Spleen (tissue), 11 donors: ENCODE measurements at regions not wholly inside any gene's neighbourhood (a gene's known extent, or its start where the extent isn't known, plus 50 kb on each side); places are given as distances from the start of the nearest gene placed in this dataset.

Source experiments
- DNase-seq: peaks from one replicate; pipeline ENCODE4 v3.0.0-alpha.2; 2020
- H3K27ac ChIP-seq, 8 donors: fragments of 200-600 bp; sonication (generic) in 7 of 8; 1 replicate in 4 of 8; 2 replicates in 4 of 8; pipeline versions ENCODE4 v1.5.0 to v1.8.0; 2016 to 2021; ENCODE audit warnings: inconsistent platforms in 4 of 8, mild to moderate bottlenecking in 4 of 8, moderate library complexity in 1 of 8
- H3K27me3 ChIP-seq, 7 donors: fragments of 200-600 bp; sonication (generic) in 6 of 7; replicated peaks in 1 of 7; 1 replicate in 4 of 7; 2 replicates in 3 of 7; pipeline versions ENCODE4 v1.5.0 to v1.8.0; 2016 to 2021; ENCODE audit warnings: inconsistent platforms in 3 of 7, mild to moderate bottlenecking in 1 of 7
- H3K36me3 ChIP-seq, 6 donors: fragments of 200-600 bp; sonication (generic) in 5 of 6; 1 replicate in 4 of 6; 2 replicates in 2 of 6; pipeline versions ENCODE4 v1.5.0 to v1.8.0; 2016 to 2021; ENCODE audit warnings: inconsistent platforms in 2 of 6
- H3K4me1 ChIP-seq, 6 donors: fragments of 200-600 bp; sonication (generic) in 5 of 6; 1 replicate in 3 of 6; 2 replicates in 3 of 6; pipeline versions ENCODE4 v1.5.0 to v1.8.0; 2016 to 2021; ENCODE audit warnings: inconsistent platforms in 3 of 6
- H3K4me3 ChIP-seq, 8 donors: fragments of 200-600 bp; sonication (generic) in 7 of 8; 1 replicate in 4 of 8; 2 replicates in 4 of 8; pipeline versions ENCODE4 v1.5.0 to v1.8.0; 2016 to 2021; ENCODE audit warnings: inconsistent platforms in 4 of 8, mild to moderate bottlenecking in 4 of 8, moderate library complexity in 2 of 8
- H3K9me3 ChIP-seq, 8 donors: fragments of 200-600 bp; sonication (generic) in 7 of 8; 1 replicate in 4 of 8; 2 replicates in 4 of 8; pipeline versions ENCODE4 v1.5.0 to v1.8.0; 2016 to 2021; ENCODE audit warnings: inconsistent platforms in 4 of 8
- POLR2A ChIP-seq, 3 donors: fragments of 450-650 bp; IDR thresholded peaks; one replicate each; pipeline ENCODE4 v1.5.1; 2017; ENCODE audit warnings: antibody characterized with exemption in 3 of 3, mild to moderate bottlenecking in 1 of 3
- POLR2AphosphoS5 ChIP-seq, 3 donors: sonication (generic); formaldehyde crosslinking; IDR thresholded peaks; one replicate each; pipeline ENCODE4 v1.5.1; 2017; ENCODE audit warnings: antibody characterized with exemption in 3 of 3
- WGBS, 5 donors: extraction: QIAGEN DNeasy Blood & Tissue Kit in 3 of 5; methylation state at CpG; one replicate each; pipeline versions ENCODE4 v1.1.5 to v1.1.7; 2013 to 2018; 5-methylcytosine and 5-hydroxymethylcytosine counted together
- intact Hi-C: fragments of 100-400 bp; cut with DNase I; formaldehyde crosslinking; loops from one replicate; pipeline ENCODE4 v1.15.0; 2023; ENCODE audit warnings: low total_unique reads
- TF ChIP-seq, protein P1 (sequence below), 11 experiments: fragments of 200-600 bp in 7 of 11; fragments of 450-650 bp in 4 of 11; sonication (generic) in 4 of 11; IDR thresholded peaks in 8 of 11; conservative IDR thresholded peaks in 3 of 11; 1 replicate in 7 of 11; 2 replicates in 4 of 11; pipeline versions ENCODE4 v1.4.0 to v1.8.0; 2016 to 2021; ENCODE audit warnings: antibody characterized with exemption in 11 of 11, inconsistent platforms in 4 of 11, mild to moderate bottlenecking in 1 of 11
- donor health status: healthy with polysubstance abuse.
- donor health status: DM: no; HTN: no; CAD: no; lungs with moderate emphysema.
- donor health status: DM: no; HTN: no; CAD: no.
- donor health status: Bipolar disorder and iron deficiency.
- donor health status: healthy.
- donor health status: DM: no; HTN: no; CAD: no.
- donor health status: DM: yes; HTN: yes; CAD: no.

DNA sequence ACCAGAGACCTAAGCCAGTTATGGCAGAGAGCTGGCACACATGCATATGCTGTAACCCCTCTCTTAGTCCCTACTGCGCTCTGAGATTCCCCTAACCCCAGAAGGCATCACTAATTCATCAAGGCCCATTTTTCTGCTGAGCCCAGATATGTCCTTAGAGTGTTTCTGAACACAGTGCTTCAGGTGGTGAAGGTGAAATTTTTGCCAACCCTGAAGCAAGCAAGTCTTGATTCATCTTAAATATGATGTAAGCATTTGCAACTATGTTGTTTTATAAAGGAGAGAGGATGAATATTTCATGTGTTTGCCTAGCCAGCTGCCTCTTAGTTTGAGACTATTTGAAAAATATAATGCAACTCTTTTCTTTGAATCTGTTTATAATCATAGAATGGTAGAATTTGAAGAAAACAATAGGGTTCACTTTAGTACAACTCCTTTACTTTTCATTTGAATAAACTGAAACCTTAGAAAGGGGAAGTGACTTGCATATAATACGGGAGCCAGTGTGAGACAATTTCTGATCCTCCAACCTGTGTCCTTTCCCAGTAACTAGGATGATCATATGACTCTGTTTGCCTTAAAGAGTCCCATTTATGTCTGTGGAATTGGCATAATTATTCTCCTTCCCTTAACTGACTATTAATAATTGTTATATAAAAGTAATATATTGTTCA lies 194.3 kb upstream of the MTNR1B start:
- Histone ChIP-seq H3K9me3 (no peaks in the 10 kb centered on the region), H3K27me3 (peaks cover 0 to 10% (median 0%) of the 10 kb centered on the region in 7 donors), H3K36me3 (no peaks in the 10 kb centered on the region), H3K27ac (no peak overlapping the region), H3K4me3 (no peak overlapping the region), H3K4me1 (no peaks in the 10 kb centered on the region)
- no peak for DNase-seq
- 63 to 74% (median 69%) methylated on average over 2 of the region's 2 CpGs for WGBS, 5 donors
- no peak for TF ChIP-seq POLR2A (IDR thresholded peaks at IDR 0.05)
- TF ChIP-seq POLR2AphosphoS5 (IDR thresholded peaks at IDR 0.05) = no peak
- TF ChIP-seq, protein P1, sequence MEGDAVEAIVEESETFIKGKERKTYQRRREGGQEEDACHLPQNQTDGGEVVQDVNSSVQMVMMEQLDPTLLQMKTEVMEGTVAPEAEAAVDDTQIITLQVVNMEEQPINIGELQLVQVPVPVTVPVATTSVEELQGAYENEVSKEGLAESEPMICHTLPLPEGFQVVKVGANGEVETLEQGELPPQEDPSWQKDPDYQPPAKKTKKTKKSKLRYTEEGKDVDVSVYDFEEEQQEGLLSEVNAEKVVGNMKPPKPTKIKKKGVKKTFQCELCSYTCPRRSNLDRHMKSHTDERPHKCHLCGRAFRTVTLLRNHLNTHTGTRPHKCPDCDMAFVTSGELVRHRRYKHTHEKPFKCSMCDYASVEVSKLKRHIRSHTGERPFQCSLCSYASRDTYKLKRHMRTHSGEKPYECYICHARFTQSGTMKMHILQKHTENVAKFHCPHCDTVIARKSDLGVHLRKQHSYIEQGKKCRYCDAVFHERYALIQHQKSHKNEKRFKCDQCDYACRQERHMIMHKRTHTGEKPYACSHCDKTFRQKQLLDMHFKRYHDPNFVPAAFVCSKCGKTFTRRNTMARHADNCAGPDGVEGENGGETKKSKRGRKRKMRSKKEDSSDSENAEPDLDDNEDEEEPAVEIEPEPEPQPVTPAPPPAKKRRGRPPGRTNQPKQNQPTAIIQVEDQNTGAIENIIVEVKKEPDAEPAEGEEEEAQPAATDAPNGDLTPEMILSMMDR (IDR thresholded peaks at IDR 0.05 in 8 of 11, conservative IDR thresholded peaks at IDR 0.05 in 3 of 11) = no peak
- intact Hi-C loops = no loop called here

DNA sequence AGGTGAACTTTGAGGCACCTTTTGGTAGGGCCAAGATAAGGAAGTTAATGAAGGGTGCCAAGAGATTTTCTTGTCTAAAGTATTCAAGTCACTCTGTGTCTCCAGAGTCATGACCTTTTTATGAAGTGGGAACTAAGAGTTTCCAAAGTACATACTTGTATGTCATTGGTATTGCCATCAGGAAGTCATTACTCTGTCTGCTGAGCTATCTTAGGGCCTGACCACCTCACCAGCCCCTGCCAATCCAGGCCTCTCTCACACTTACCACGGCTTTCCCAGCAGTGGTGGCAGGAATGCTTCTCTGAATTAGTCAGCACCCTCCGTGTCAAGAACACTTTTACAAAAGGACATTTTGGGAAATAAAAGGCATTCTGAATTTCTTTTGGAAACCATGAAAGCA lies 192.8 kb upstream of the MTNR1B start:
- Histone ChIP-seq H3K27ac (no peak overlapping the region), H3K4me1 (no peaks in the 10 kb centered on the region), H3K36me3 (no peaks in the 10 kb centered on the region), H3K27me3 (no peaks in the 10 kb centered on the region), H3K4me3 (no peak overlapping the region), H3K9me3 (no peaks in the 10 kb centered on the region)
- no peak for DNase-seq
- intact Hi-C loops = no loop called here
- WGBS, 5 donors = 55 to 77% (median 69%) methylated on average over 2 of the region's 2 CpGs
- TF ChIP-seq, protein P1 (IDR thresholded peaks at IDR 0.05 in 8 of 11, conservative IDR thresholded peaks at IDR 0.05 in 3 of 11) = no peak
- TF ChIP-seq POLR2A (IDR thresholded peaks at IDR 0.05) (no peak), POLR2AphosphoS5 (IDR thresholded peaks at IDR 0.05) (no peak)

DNA sequence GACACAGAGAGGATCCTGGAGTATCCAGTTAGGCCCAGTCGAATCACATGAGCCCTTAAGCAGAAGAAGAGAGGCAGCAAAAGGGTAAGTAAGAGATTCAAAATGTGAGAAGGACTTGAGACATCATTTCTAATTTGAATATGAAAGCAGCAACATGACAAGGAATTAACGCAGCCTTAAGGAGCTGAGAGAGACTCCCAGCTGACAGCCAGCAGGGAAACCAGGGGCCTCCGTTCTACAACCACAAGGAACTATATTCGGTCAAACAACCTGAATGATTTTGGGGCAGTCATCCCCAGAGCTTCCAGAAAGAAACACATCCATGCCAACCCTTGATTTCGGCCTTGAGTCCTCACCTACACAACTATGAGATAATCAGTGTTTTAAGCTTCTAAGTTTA lies 189.7 kb upstream of the MTNR1B start:
- Histone ChIP-seq H3K4me3 (no peak overlapping the region), H3K27ac (no peak overlapping the region), H3K4me1 (peaks cover 0 to 9% (median 0%) of the 10 kb centered on the region in 6 donors), H3K9me3 (no peaks in the 10 kb centered on the region), H3K27me3 (no peaks in the 10 kb centered on the region), H3K36me3 (no peaks in the 10 kb centered on the region)
- 83 to 93% (median 88%) methylated on average over 5 of the region's 5 CpGs for WGBS, 5 donors
- DNase-seq = no peak
- no peak for TF ChIP-seq POLR2A (IDR thresholded peaks at IDR 0.05)
- intact Hi-C loops = no loop called here

DNA sequence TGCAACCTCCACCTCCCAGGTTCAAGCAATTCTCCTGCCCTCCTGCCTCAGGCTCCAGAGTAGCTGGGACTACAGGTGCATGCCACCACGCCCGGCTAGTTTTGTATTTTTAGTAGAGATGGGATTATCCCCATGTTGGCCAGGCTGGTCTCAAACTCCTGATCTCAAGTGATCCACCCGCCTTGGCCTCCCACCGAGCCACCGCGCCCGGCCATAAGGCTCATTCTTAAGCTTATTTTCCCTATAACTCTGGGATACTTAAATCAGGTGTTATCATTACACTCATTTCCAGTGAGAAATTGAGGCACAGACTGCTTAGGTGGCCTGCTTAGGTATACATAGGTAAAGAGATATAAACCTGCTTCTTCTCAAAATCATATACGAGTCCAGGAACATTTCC lies 188.3 kb upstream of the MTNR1B start:
- TF ChIP-seq POLR2A (IDR thresholded peaks at IDR 0.05) = no peak
- TF ChIP-seq POLR2AphosphoS5 (IDR thresholded peaks at IDR 0.05) = no peak
- TF ChIP-seq, protein P1 (IDR thresholded peaks at IDR 0.05 in 8 of 11, conservative IDR thresholded peaks at IDR 0.05 in 3 of 11) = no peak
- Histone ChIP-seq H3K27ac (no peak overlapping the region), H3K9me3 (no peaks in the 10 kb centered on the region), H3K4me3 (no peak overlapping the region), H3K27me3 (no peaks in the 10 kb centered on the region), H3K4me1 (peaks cover 0 to 15% (median 0%) of the 10 kb centered on the region in 6 donors), H3K36me3 (no peaks in the 10 kb centered on the region)
- intact Hi-C loops = no loop called here
- DNase-seq = no peak
- WGBS, 5 donors = 88 to 98% (median 93%) methylated on average over 8 of the region's 8 CpGs
